GM23338 (cell line): ENCODE measurements at regions not wholly inside any gene's neighbourhood (a gene's known extent, or its start where the extent isn't known, plus 50 kb on each side); places are given as distances from the start of the nearest gene placed in this dataset.

ENCODE experiments used
- ATAC-seq: fragments of 200-7000 bp; cut with Tn5 transposase; 3 replicates; pipeline ENCODE4 v1.9.1; 2020
- DNase-seq: peaks from one replicate; pipeline ENCODE4 v3.0.0-alpha.2; 2015; ENCODE audit warnings: low spot score
- H2AFZ ChIP-seq: fragments of 200-600 bp; sonication (generic); 2 replicates; pipeline ENCODE4 v1.8.0; 2016; ENCODE audit warnings: antibody characterized with exemption, mild to moderate bottlenecking, moderate library complexity
- H3F3A ChIP-seq: fragments of 200-600 bp; sonication (generic); replicated peaks from 2 replicates; pipeline ENCODE4 v1.8.0; 2017; ENCODE audit warnings: antibody characterized with exemption, mixed run types, low read depth
- H3K27ac ChIP-seq: fragments of 200-600 bp; sonication (generic); 2 replicates; pipeline ENCODE4 v1.6.1; 2016; ENCODE audit warnings: low read depth
- H3K27me3 ChIP-seq: fragments of 200-600 bp; sonication (generic); 2 replicates; pipeline ENCODE4 v1.8.0; 2016; ENCODE audit warnings: mild to moderate bottlenecking, mixed run types, moderate library complexity; ENCODE audit not compliant: insufficient read depth
- H3K36me3 ChIP-seq: fragments of 200-600 bp; sonication (generic); 2 replicates; pipeline ENCODE4 v1.8.0; 2016; ENCODE audit warnings: mild to moderate bottlenecking; ENCODE audit not compliant: insufficient read depth
- H3K4me1 ChIP-seq: fragments of 200-600 bp; sonication (generic); 2 replicates; pipeline ENCODE4 v1.8.0; 2016; ENCODE audit warnings: mild to moderate bottlenecking, moderate library complexity; ENCODE audit not compliant: insufficient read depth
- H3K4me2 ChIP-seq: fragments of 200-600 bp; sonication (generic); 2 replicates; pipeline ENCODE4 v1.7.1; 2017; ENCODE audit warnings: mixed run types
- H3K4me3 ChIP-seq: fragments of 200-600 bp; sonication (generic); 2 replicates; pipeline ENCODE4 v1.6.1; 2016; ENCODE audit warnings: mixed run types
- H3K79me2 ChIP-seq: fragments of 200-600 bp; sonication (generic); replicated peaks from 2 replicates; pipeline ENCODE4 v1.8.0; 2017; ENCODE audit warnings: mild to moderate bottlenecking; ENCODE audit not compliant: insufficient read depth
- H3K9me2 ChIP-seq: fragments of 200-600 bp; sonication (generic); 2 replicates; pipeline ENCODE4 v1.8.0; 2017; ENCODE audit not compliant: insufficient read depth
- H4K20me1 ChIP-seq: fragments of 200-600 bp; sonication (generic); replicated peaks from 2 replicates; pipeline ENCODE4 v1.8.0; 2017; ENCODE audit warnings: mild to moderate bottlenecking; ENCODE audit not compliant: insufficient read depth
- H3K27ac Mint-ChIP-seq: 2 replicates; pipeline ENCODE4 v1.8.0; 2020; ENCODE audit warnings: inconsistent platforms, mild to moderate bottlenecking, moderate library complexity, mixed read lengths
- H3K27me3 Mint-ChIP-seq: 3 replicates; pipeline ENCODE4 v1.8.0; 2022; ENCODE audit warnings: low read depth, mild to moderate bottlenecking, moderate library complexity, mixed read lengths, inconsistent platforms; ENCODE audit not compliant: insufficient read depth, poor library complexity
- H3K36me3 Mint-ChIP-seq: 3 replicates; pipeline ENCODE4 v1.8.0; 2021; ENCODE audit warnings: low read depth, mild to moderate bottlenecking, inconsistent platforms, moderate library complexity, mixed read lengths
- H3K4me1 Mint-ChIP-seq: 3 replicates; pipeline ENCODE4 v1.8.0; 2020; ENCODE audit warnings: mild to moderate bottlenecking, inconsistent platforms, mixed read lengths
- H3K4me3 Mint-ChIP-seq: 3 replicates; pipeline ENCODE4 v1.8.0; 2021; ENCODE audit warnings: moderate library complexity, mild to moderate bottlenecking, inconsistent platforms, mixed read lengths
- H3K9me3 Mint-ChIP-seq: 3 replicates; pipeline ENCODE4 v1.8.0; 2020; ENCODE audit warnings: moderate library complexity, mild to moderate bottlenecking, inconsistent platforms, mixed read lengths
- CREB1 ChIP-seq: fragments of 250-450 bp; sonication (Bioruptor Pico); IDR thresholded peaks from 2 replicates; pipeline ENCODE4 v1.5.0; 2020; ENCODE audit warnings: low read depth, mild to moderate bottlenecking, moderate library complexity
- CTCF ChIP-seq, 2 experiments: fragments of 200-600 bp in 1 of 2; sonication (generic) in 1 of 2; conservative IDR thresholded peaks; 2 replicates each; pipeline versions ENCODE4 v1.5.1 to v1.6.1; 2016 to 2017; ENCODE audit warnings: antibody characterized with exemption in 2 of 2, low read depth in 2 of 2, mild to moderate bottlenecking in 2 of 2, moderate library complexity in 1 of 2
- ETS1 ChIP-seq: IDR thresholded peaks from 2 replicates; pipeline ENCODE4 v1.6.1; 2016; ENCODE audit warnings: antibody characterized with exemption
- EZH2 ChIP-seq: fragments of 200-600 bp; sonication (generic); IDR thresholded peaks from one replicate; pipeline ENCODE4 v1.8.0; 2017; ENCODE audit warnings: antibody characterized with exemption, mild to moderate bottlenecking, low read depth; ENCODE audit not compliant: unreplicated experiment
- EZH2phosphoT487 ChIP-seq: fragments of 200-600 bp; sonication (generic); IDR thresholded peaks from one replicate; pipeline ENCODE4 v1.8.1; 2018; ENCODE audit warnings: antibody characterized with exemption; ENCODE audit not compliant: unreplicated experiment
- NANOG ChIP-seq: IDR thresholded peaks from 2 replicates; pipeline ENCODE4 v1.6.1; 2016; ENCODE audit warnings: antibody characterized with exemption, borderline replicate concordance
- POLR2AphosphoS5 ChIP-seq: IDR thresholded peaks from 2 replicates; pipeline ENCODE4 v1.6.1; 2016; ENCODE audit warnings: antibody characterized with exemption, low read depth
- STAT1 ChIP-seq: IDR thresholded peaks from one replicate; pipeline ENCODE4 v1.6.1; 2016; ENCODE audit warnings: antibody characterized with exemption; ENCODE audit not compliant: unreplicated experiment
- ZNF114 ChIP-seq: fragments of 250-450 bp; sonication (Bioruptor Pico); IDR thresholded peaks from 2 replicates; pipeline ENCODE4 v1.5.0; 2020; ENCODE audit warnings: mild to moderate bottlenecking, moderate library complexity

GRCh38 chr4:146095860-146096259 lies 79.7 kb upstream of the LSM6 start:
- no peak overlapping the region for H2AFZ ChIP-seq
- no peak for ATAC-seq
- H3K4me2 ChIP-seq: no peak overlapping the region
- H3K27me3 ChIP-seq: no peaks in the 10 kb centered on the region
- no peak overlapping the region for H3K27ac ChIP-seq
- Mint-ChIP-seq H3K27me3 (no peaks in the 10 kb centered on the region), H3K27ac (no peak overlapping the region), H3K36me3 (no peaks in the 10 kb centered on the region), H3K9me3 (no peaks in the 10 kb centered on the region), H3K4me1 (no peaks in the 10 kb centered on the region), H3K4me3 (no peak overlapping the region)
- no peak for TF ChIP-seq CREB1 (CRISPR knock-in tag)
- no peak for TF ChIP-seq STAT1
- no peak for TF ChIP-seq NANOG
- no peak for TF ChIP-seq EZH2phosphoT487
- TF ChIP-seq EZH2: no peak
- no peak for TF ChIP-seq ZNF114 (CRISPR knock-in tag)
- no peak for TF ChIP-seq POLR2AphosphoS5
- DNase-seq: no peak
- H3F3A ChIP-seq: no peaks in the 10 kb centered on the region
- H3K4me3 ChIP-seq: no peak overlapping the region
- 0 out of 2 replicates have a peak, but pooled peaks cover 4% of the 10 kb centered on the region for H3K9me2 ChIP-seq
- no peaks in the 10 kb centered on the region for H3K79me2 ChIP-seq
- H3K36me3 ChIP-seq: no peaks in the 10 kb centered on the region
- no peaks in the 10 kb centered on the region for H4K20me1 ChIP-seq
- H3K4me1 ChIP-seq: no peaks in the 10 kb centered on the region

GRCh38 chr4:146095091-146095690 lies 80.3 kb upstream of the LSM6 start:
- Histone ChIP-seq H3K4me1 (no peaks in the 10 kb centered on the region), H3K4me3 (no peak overlapping the region), H3F3A (no peaks in the 10 kb centered on the region), H3K27me3 (no peaks in the 10 kb centered on the region), H2AFZ (no peak overlapping the region), H3K27ac (no peak overlapping the region), H4K20me1 (no peaks in the 10 kb centered on the region), H3K36me3 (no peaks in the 10 kb centered on the region), H3K4me2 (no peak overlapping the region), H3K79me2 (no peaks in the 10 kb centered on the region), H3K9me2 (0 out of 2 replicates have a peak, but pooled peaks cover 4% of the 10 kb centered on the region)
- ATAC-seq (peak; percentile 41; the same call in 1 of the 3 replicates), DNase-seq (peak; percentile 88)
- H3K4me3 Mint-ChIP-seq: no peak overlapping the region
- peak; percentile 83 to 98 for TF ChIP-seq CTCF (conservative IDR thresholded peaks at IDR 0.05; ENCODE audit: low read depth in 2 of 2)
- no peak for TF ChIP-seq ETS1
- H3K36me3 Mint-ChIP-seq: no peaks in the 10 kb centered on the region
- H3K27ac Mint-ChIP-seq: no peak overlapping the region
- no peaks in the 10 kb centered on the region for H3K4me1 Mint-ChIP-seq
- H3K9me3 Mint-ChIP-seq: no peaks in the 10 kb centered on the region
- H3K27me3 Mint-ChIP-seq: no peaks in the 10 kb centered on the region
